RWPE2 (cell line): ENCODE measurements at regions not wholly inside any gene's neighbourhood (a gene's known extent, or its start where the extent isn't known, plus 50 kb on each side); places are given as distances from the start of the nearest gene placed in this dataset.

Experiments
- ATAC-seq: fragments of 200-7000 bp; cut with Tn5 transposase; 3 replicates; pipeline ENCODE4 v1.9.1; 2021; ENCODE audit warnings: low read depth
- DNase-seq: peaks from one replicate; pipeline ENCODE4 v3.0.0-alpha.2; 2020; ENCODE audit warnings: low spot score
- H3K27ac ChIP-seq: fragments of 450-650 bp; 2 replicates; pipeline ENCODE4 v1.5.1; 2017; ENCODE audit warnings: mild to moderate bottlenecking; ENCODE audit not compliant: poor library complexity, severe bottlenecking
- H3K27me3 ChIP-seq: fragments of 250-450 bp; sonication (Bioruptor Pico); 2 replicates; pipeline ENCODE4 v1.5.1; 2021; ENCODE audit warnings: mild to moderate bottlenecking, moderate library complexity; ENCODE audit not compliant: insufficient read depth, poor library complexity, severe bottlenecking
- H3K36me3 ChIP-seq: fragments of 250-450 bp; sonication (Bioruptor Pico); 2 replicates; pipeline ENCODE4 v1.5.1; 2020; ENCODE audit warnings: low read depth, mild to moderate bottlenecking, moderate library complexity
- H3K4me1 ChIP-seq: fragments of 250-450 bp; sonication (Bioruptor Pico); 2 replicates; pipeline ENCODE4 v1.5.1; 2021; ENCODE audit warnings: mild to moderate bottlenecking, moderate library complexity; ENCODE audit not compliant: insufficient read depth, poor library complexity, severe bottlenecking
- H3K4me3 ChIP-seq: fragments of 250-450 bp; sonication (Bioruptor Pico); 2 replicates; pipeline ENCODE4 v1.5.1; 2021; ENCODE audit warnings: mild to moderate bottlenecking, moderate library complexity; ENCODE audit not compliant: severe bottlenecking
- H3K9me3 ChIP-seq: fragments of 250-450 bp; sonication (Bioruptor Pico); 2 replicates; pipeline ENCODE4 v1.5.1; 2021; ENCODE audit warnings: mild to moderate bottlenecking, moderate library complexity; ENCODE audit not compliant: severe bottlenecking
- CTCF ChIP-seq: fragments of 450-650 bp; IDR thresholded peaks from one replicate; pipeline ENCODE4 v1.5.1; 2017; ENCODE audit warnings: mild to moderate bottlenecking, moderate library complexity; ENCODE audit not compliant: poor library complexity, severe bottlenecking

DNA sequence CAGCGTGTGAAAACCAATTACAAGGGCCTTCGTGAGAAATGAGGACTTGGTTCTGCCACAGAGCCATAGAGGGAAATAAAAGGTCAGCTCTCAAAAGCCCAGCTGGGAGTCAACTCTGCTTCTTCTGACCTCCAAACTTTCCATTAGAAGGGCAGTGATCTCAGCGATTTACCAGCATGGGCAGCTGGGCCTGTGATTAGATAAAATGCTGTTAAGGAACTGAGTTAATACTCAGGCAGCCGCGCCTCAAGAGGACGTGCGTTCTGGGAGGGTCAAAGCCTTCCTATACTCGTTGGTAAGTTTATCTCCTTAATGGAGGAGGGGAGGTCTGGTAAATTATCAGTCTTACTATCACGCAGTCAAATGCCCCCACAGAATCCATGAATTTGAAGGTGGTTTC, 480.2 kb upstream of the ERCC4 start:
- no peak for ATAC-seq
- no peak overlapping the region for H3K27ac ChIP-seq
- H3K27me3 ChIP-seq: no peaks in the 10 kb centered on the region
- no peaks in the 10 kb centered on the region for H3K36me3 ChIP-seq
- no peak for TF ChIP-seq CTCF
- H3K9me3 ChIP-seq: no peaks in the 10 kb centered on the region
- H3K4me1 ChIP-seq: no peaks in the 10 kb centered on the region
- no peak for DNase-seq
- no peak overlapping the region for H3K4me3 ChIP-seq

GRCh38 chr16:13441675-13442074, 478.3 kb upstream of the ERCC4 start:
- Histone ChIP-seq H3K27ac (no peak overlapping the region), H3K4me1 (no peaks in the 10 kb centered on the region), H3K9me3 (peaks cover 2% of the 10 kb centered on the region), H3K27me3 (no peaks in the 10 kb centered on the region), H3K4me3 (no peak overlapping the region), H3K36me3 (no peaks in the 10 kb centered on the region)
- ATAC-seq (no peak), DNase-seq (no peak)
- TF ChIP-seq CTCF: no peak

DNA sequence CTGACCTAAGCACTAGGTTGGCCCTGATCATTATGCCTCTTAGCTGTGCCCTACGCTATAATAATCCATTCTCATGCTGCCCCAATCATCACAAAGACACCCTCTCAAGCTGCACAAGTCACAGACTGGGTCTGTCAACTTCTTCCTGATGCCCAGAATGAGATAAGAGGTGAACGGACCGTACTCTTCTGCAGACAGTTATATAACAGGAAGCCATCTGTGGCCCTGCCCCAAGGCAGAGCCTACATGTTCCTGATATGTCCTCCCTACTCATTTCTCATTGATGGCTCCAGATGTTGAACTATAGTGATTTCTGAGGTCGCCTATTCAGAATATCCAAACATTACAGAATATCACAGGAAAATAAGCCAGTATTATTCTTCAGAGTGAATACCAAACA, 471.6 kb upstream of the ERCC4 start:
- no peaks in the 10 kb centered on the region for H3K36me3 ChIP-seq
- peaks cover 2% of the 10 kb centered on the region for H3K9me3 ChIP-seq
- ATAC-seq (no peak), DNase-seq (no peak)
- no peak for TF ChIP-seq CTCF
- peaks cover 4% of the 10 kb centered on the region for H3K4me1 ChIP-seq
- H3K27ac ChIP-seq: no peak overlapping the region
- H3K4me3 ChIP-seq: no peak overlapping the region
- H3K27me3 ChIP-seq: no peaks in the 10 kb centered on the region

DNA sequence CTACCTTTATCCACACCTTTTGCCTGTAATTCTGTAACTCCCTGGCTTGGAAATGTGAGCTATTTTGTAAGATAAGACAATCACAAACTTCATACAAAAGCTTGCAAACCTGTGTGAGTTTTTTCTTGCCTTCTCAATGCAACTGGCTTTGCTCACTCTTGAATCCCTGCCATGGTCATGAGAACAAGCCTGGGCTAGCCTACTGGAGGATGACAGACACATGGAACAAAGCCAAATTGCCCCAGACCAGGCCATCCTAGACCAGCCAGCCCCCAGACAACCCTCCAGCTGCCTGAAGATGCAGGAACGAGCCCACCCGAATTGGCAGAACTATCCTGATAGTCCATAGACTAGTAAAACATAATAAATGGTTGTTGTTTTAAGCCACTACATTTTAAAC, 466.6 kb upstream of the ERCC4 start:
- Histone ChIP-seq H3K4me1 (peaks cover 9% of the 10 kb centered on the region), H3K9me3 (no peaks in the 10 kb centered on the region), H3K36me3 (no peaks in the 10 kb centered on the region), H3K27ac (peak overlapping the region; percentile 21), H3K27me3 (no peaks in the 10 kb centered on the region), H3K4me3 (no peak overlapping the region)
- no peak for TF ChIP-seq CTCF
- peak; percentile 76 for ATAC-seq
- DNase-seq: peak; percentile 55

- TF ChIP-seq CTCF: peak; percentile 82
- ATAC-seq: peak; percentile 45; the same call in 1 of the 3 replicates
- Histone ChIP-seq H3K4me1 (peaks cover 9% of the 10 kb centered on the region), H3K27me3 (no peaks in the 10 kb centered on the region), H3K9me3 (no peaks in the 10 kb centered on the region), H3K27ac (peak overlapping the region; percentile 21), H3K36me3 (no peaks in the 10 kb centered on the region), H3K4me3 (no peak overlapping the region)
- DNase-seq: no peak
Measured at GRCh38 chr16:13453938-13454553, 465.9 kb upstream of the ERCC4 start.
